Adrenal gland (tissue), 5 donors: ENCODE measurements at regions not wholly inside any gene's neighbourhood (a gene's known extent, or its start where the extent isn't known, plus 50 kb on each side); places are given as distances from the start of the nearest gene placed in this dataset.

Source experiments
- CTCF ChIP-seq, 6 experiments: fragments of 450-650 bp in 4 of 6; fragments of 200-600 bp in 2 of 6; sonication (generic) in 1 of 6; IDR thresholded peaks; 1 replicate in 5 of 6; 2 replicates in 1 of 6; pipeline versions ENCODE4 v1.5.1 to v1.8.0; 2016 to 2021; ENCODE audit warnings: antibody characterized with exemption in 6 of 6, mild to moderate bottlenecking in 2 of 6, moderate library complexity in 1 of 6
- POLR2A ChIP-seq, 2 donors: fragments of 450-650 bp; IDR thresholded peaks; one replicate each; pipeline ENCODE4 v1.6.1; 2017; ENCODE audit warnings: antibody characterized with exemption in 2 of 2, mild to moderate bottlenecking in 2 of 2, moderate library complexity in 1 of 2
- donor health status: DM: no; HTN: no; CAD: no.

GRCh38 chr11:129705933-129706332 is 109.7 kb upstream of the TMEM45B start:
- TF ChIP-seq CTCF (IDR thresholded peaks at IDR 0.05) (no peak), POLR2A (IDR thresholded peaks at IDR 0.05) (no peak)
